Esophagus squamous epithelium (tissue), 4 donors: ENCODE measurements at regions not wholly inside any gene's neighbourhood (a gene's known extent, or its start where the extent isn't known, plus 50 kb on each side); places are given as distances from the start of the nearest gene placed in this dataset.

Experiments used
- POLR2A ChIP-seq, 4 donors: fragments of 450-650 bp; IDR thresholded peaks; one replicate each; pipeline ENCODE4 v1.6.1; 2017; ENCODE audit warnings: antibody characterized with exemption in 4 of 4, mild to moderate bottlenecking in 4 of 4, moderate library complexity in 3 of 4
- TF ChIP-seq, protein P1 (sequence below), 6 experiments: fragments of 450-650 bp in 4 of 6; fragments of 200-600 bp in 2 of 6; sonication (generic) in 2 of 6; IDR thresholded peaks; one replicate each; pipeline ENCODE4 v1.5.1; 2016 to 2019; ENCODE audit warnings: antibody characterized with exemption in 6 of 6, mild to moderate bottlenecking in 4 of 6, moderate library complexity in 4 of 6

DNA sequence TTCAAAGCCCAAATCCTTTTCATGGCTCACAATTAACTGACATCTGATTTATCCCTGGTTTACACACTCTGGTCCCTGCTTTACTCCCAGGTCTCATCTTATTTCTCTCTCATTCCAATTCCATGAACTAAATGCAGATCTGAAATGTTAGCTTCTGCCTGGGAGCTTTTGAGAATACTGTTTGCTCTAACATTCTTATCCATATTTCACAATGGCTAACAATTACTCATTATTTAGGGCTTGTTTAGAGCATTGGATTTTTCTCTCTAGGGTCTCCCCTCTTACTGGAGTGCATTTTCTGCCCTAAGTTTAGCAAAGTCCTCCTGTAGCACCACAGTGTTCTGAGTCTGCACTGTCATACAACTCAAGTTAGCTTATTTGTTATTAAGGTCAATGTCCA lies 121.5 kb upstream of the HCRTR2 start:
- TF ChIP-seq, protein P1, sequence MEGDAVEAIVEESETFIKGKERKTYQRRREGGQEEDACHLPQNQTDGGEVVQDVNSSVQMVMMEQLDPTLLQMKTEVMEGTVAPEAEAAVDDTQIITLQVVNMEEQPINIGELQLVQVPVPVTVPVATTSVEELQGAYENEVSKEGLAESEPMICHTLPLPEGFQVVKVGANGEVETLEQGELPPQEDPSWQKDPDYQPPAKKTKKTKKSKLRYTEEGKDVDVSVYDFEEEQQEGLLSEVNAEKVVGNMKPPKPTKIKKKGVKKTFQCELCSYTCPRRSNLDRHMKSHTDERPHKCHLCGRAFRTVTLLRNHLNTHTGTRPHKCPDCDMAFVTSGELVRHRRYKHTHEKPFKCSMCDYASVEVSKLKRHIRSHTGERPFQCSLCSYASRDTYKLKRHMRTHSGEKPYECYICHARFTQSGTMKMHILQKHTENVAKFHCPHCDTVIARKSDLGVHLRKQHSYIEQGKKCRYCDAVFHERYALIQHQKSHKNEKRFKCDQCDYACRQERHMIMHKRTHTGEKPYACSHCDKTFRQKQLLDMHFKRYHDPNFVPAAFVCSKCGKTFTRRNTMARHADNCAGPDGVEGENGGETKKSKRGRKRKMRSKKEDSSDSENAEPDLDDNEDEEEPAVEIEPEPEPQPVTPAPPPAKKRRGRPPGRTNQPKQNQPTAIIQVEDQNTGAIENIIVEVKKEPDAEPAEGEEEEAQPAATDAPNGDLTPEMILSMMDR (IDR thresholded peaks at IDR 0.05), result no peak
- TF ChIP-seq POLR2A (IDR thresholded peaks at IDR 0.05), result no peak
